HepG2 (cell line): ENCODE measurements at regions not wholly inside any gene's neighbourhood (a gene's known extent, or its start where the extent isn't known, plus 50 kb on each side); places are given as distances from the start of the nearest gene placed in this dataset.

Experiments
- ATAC-seq: fragments of 200-7000 bp; cut with Tn5 transposase; 3 replicates; pipeline ENCODE4 v1.9.1; 2020; ENCODE audit warnings: mild to moderate bottlenecking, moderate library complexity
- BruUV-seq: library from RNA; stranded (reverse); fragments of 400-500 nt; replicated peaks from 2 replicates; lab custom pipeline; 2021; lab: Mats Ljungman, UMichigan
- CTCF ChIA-PET: fragments of 300-600 bp; formaldehyde crosslinking; extraction: SDS; loops from one replicate; lab custom pipeline; 2021; ENCODE audit warnings: low total read pairs, inconsistent platforms, low intra/inter-chr PET ratio; lab: Yijun Ruan, JAX
- POLR2A ChIA-PET: fragments of 350-600 bp; sonication (Branson Sonifier 250); formaldehyde crosslinking; loops from one replicate; lab custom pipeline; 2020; ENCODE audit warnings: antibody characterized with exemption, inconsistent platforms; lab: Yijun Ruan, JAX
- DNase-seq: peaks from one replicate; pipeline ENCODE4 v3.0.0-alpha.2; 2015; ENCODE audit warnings: low spot score
- FAIRE-seq: peaks from 3 replicates; lab custom pipeline; 2011; peaks lifted over from hg19 to GRCh38; lab: Jason Lieb, UNC
- H2AFZ ChIP-seq: one replicate; pipeline ENCODE4 v1.6.1; 2011; ENCODE audit warnings: low read length, inconsistent platforms
- H3K27ac ChIP-seq: fragments of 300-600 bp; 3 replicates; pipeline ENCODE4 v1.8.0; 2011; ENCODE audit warnings: mixed run types, mild to moderate bottlenecking, mixed read lengths, low read length, inconsistent platforms; ENCODE audit not compliant: insufficient read depth; ENCODE audit errors: extremely low read length
- H3K27me3 ChIP-seq, 2 experiments: fragments of 200-600 bp in 1 of 2; 2 replicates in 1 of 2; 3 replicates in 1 of 2; pipeline versions ENCODE4 v1.6.0 to v1.8.0; 2011; ENCODE audit warnings: low read length in 2 of 2, mild to moderate bottlenecking in 2 of 2, moderate library complexity in 2 of 2, inconsistent platforms in 1 of 2; ENCODE audit not compliant: insufficient read depth in 2 of 2, control insufficient read depth in 1 of 2
- H3K36me3 ChIP-seq, 2 experiments: fragments of 200-600 bp in 1 of 2; replicated peaks in 1 of 2; 2 replicates in 1 of 2; 3 replicates in 1 of 2; pipeline versions ENCODE4 v1.5.1 to v1.8.0; 2011; ENCODE audit warnings: low read length in 2 of 2, inconsistent platforms in 1 of 2; ENCODE audit not compliant: insufficient read depth in 2 of 2, control insufficient read depth in 1 of 2
- H3K4me1 ChIP-seq: 2 replicates; pipeline ENCODE4 v1.5.1; 2012; ENCODE audit warnings: low read length, inconsistent platforms; ENCODE audit not compliant: insufficient read depth
- H3K4me2 ChIP-seq: 2 replicates; pipeline ENCODE4 v1.6.0; 2011; ENCODE audit warnings: low read depth, low read length, inconsistent platforms
- H3K4me3 ChIP-seq, 3 experiments: fragments of 200-600 bp in 1 of 3; sonication (generic), shearing (Covaris generic) in 1 of 3; replicated peaks in 1 of 3; 2 replicates each; pipeline ENCODE4 v1.5.1; 2011 to 2016; ENCODE audit warnings: low read length in 3 of 3, inconsistent platforms in 2 of 3, low read depth in 2 of 3, mild to moderate bottlenecking in 2 of 3, control low read depth in 1 of 3, mixed read lengths in 1 of 3; ENCODE audit not compliant: insufficient read depth in 1 of 3
- H3K79me2 ChIP-seq: one replicate; pipeline ENCODE4 v1.6.1; 2011; ENCODE audit warnings: low read length, inconsistent platforms; ENCODE audit not compliant: insufficient read depth
- H3K9ac ChIP-seq: 2 replicates; pipeline ENCODE4 v1.6.0; 2011; ENCODE audit warnings: mild to moderate bottlenecking, low read depth, low read length, inconsistent platforms; ENCODE audit not compliant: insufficient read depth
- H3K9me3 ChIP-seq: 2 replicates; pipeline ENCODE4 v1.5.1; 2012; ENCODE audit warnings: mild to moderate bottlenecking, low read length
- H4K20me1 ChIP-seq: 2 replicates; pipeline ENCODE4 v1.6.0; 2011; ENCODE audit warnings: inconsistent platforms, mild to moderate bottlenecking, low read length, moderate library complexity; ENCODE audit not compliant: insufficient read depth
- AFF4 ChIP-seq: sonication (generic); formaldehyde crosslinking; IDR thresholded peaks from 2 replicates; pipeline ENCODE4 v1.4.0; 2020; ENCODE audit warnings: missing genetic modification reagents
- CREB1 ChIP-seq, 2 experiments: fragments of 450-650 bp in 1 of 2; IDR thresholded peaks; 2 replicates each; pipeline ENCODE4 v1.6.1; 2016 to 2017; ENCODE audit warnings: control low read depth in 1 of 2, mild to moderate bottlenecking in 1 of 2, missing compliant biosample characterization in 1 of 2, missing genetic modification characterization in 1 of 2
- HNF4A ChIP-seq: sonication (generic); formaldehyde crosslinking; IDR thresholded peaks from 2 replicates; pipeline ENCODE4 v1.4.0; 2020; ENCODE audit warnings: missing genetic modification reagents
- KMT2A ChIP-seq: sonication (generic); formaldehyde crosslinking; IDR thresholded peaks from 2 replicates; pipeline ENCODE4 v1.4.0; 2020; ENCODE audit warnings: missing genetic modification reagents
- MAFF ChIP-seq: IDR thresholded peaks from 2 replicates; pipeline ENCODE4 v1.6.1; 2011; ENCODE audit warnings: low read depth, low read length, improper control_type of control experiment
- MAFK ChIP-seq, 2 experiments: IDR thresholded peaks in 1 of 2; conservative IDR thresholded peaks in 1 of 2; 2 replicates each; pipeline ENCODE4 v1.6.1; 2011; ENCODE audit warnings: improper control_type of control experiment in 2 of 2, low read length in 2 of 2
- MATR3 ChIP-seq: sonication (generic); formaldehyde crosslinking; IDR thresholded peaks from 2 replicates; pipeline ENCODE4 v1.4.0; 2020; ENCODE audit warnings: missing genetic modification reagents
- SP140L ChIP-seq: sonication (generic); formaldehyde crosslinking; IDR thresholded peaks from 2 replicates; pipeline ENCODE4 v1.4.0; 2020; ENCODE audit warnings: missing genetic modification reagents, borderline replicate concordance
- TIGD3 ChIP-seq: sonication (generic); formaldehyde crosslinking; IDR thresholded peaks from 2 replicates; pipeline ENCODE4 v1.5.1; 2020; ENCODE audit warnings: mild to moderate bottlenecking, missing genetic modification reagents, borderline replicate concordance
- ZNF180 ChIP-seq: sonication (generic); formaldehyde crosslinking; IDR thresholded peaks from 2 replicates; pipeline ENCODE4 v1.4.0; 2020; ENCODE audit warnings: low read depth, missing genetic modification reagents, borderline replicate concordance
- ZSCAN20 ChIP-seq: sonication (generic); formaldehyde crosslinking; IDR thresholded peaks from 2 replicates; pipeline ENCODE4 v1.4.0; 2020; ENCODE audit warnings: missing genetic modification reagents, mild to moderate bottlenecking, borderline replicate concordance
- ZXDC ChIP-seq: sonication (generic); formaldehyde crosslinking; IDR thresholded peaks from 2 replicates; pipeline ENCODE4 v1.5.0; 2020; ENCODE audit warnings: mild to moderate bottlenecking, missing genetic modification reagents
- WGBS: methylation state at CpG from one replicate; pipeline ENCODE4 v1.1.6; 2017; ENCODE audit warnings: low lambda C conversion rate; 5-methylcytosine and 5-hydroxymethylcytosine counted together
- in situ Hi-C: cut with HindIII; loops from 2 replicates; pipeline ENCODE4 v1.10.0; 2017; ENCODE audit warnings: low pct_unique_long_range_greater_than_20kb; ENCODE audit not compliant: extremely low pct_ligation_motif_present
- intact Hi-C: fragments of 100-400 bp; cut with micrococcal nuclease; formaldehyde crosslinking; loops from one replicate; pipeline ENCODE4 v1.10.0; 2022; ENCODE audit not compliant: unreplicated experiment

GRCh38 chr13:105426441-105426840 is 1109.0 kb downstream of the EFNB2 start:
- no peak for FAIRE-seq
- in situ Hi-C loops: no loop called here
- no peak overlapping the region for H3K27ac ChIP-seq

GRCh38 chr13:105414639-105415038 is 1120.8 kb downstream of the EFNB2 start:
- in situ Hi-C loops (loop anchor here (25.0 kb wide), 1 partner anchor 1123 kb away; the partner anchor contains the start of gene EFNB2), intact Hi-C loops (no loop called here)
- Histone ChIP-seq H3K27ac (no peak overlapping the region), H3K27me3 (no peaks in the 10 kb centered on the region), H3K4me1 (no peaks in the 10 kb centered on the region), H3K4me3 (no peak overlapping the region), H4K20me1 (no peaks in the 10 kb centered on the region), H3K36me3 (no peaks in the 10 kb centered on the region), H3K9me3 (peaks cover 25% of the 10 kb centered on the region; the same call in 1 of the 2 replicates), H3K9ac (no peak overlapping the region), H2AFZ (no peak overlapping the region), H3K79me2 (no peaks in the 10 kb centered on the region), H3K4me2 (no peak overlapping the region)
- ATAC-seq (no peak), FAIRE-seq (no peak), DNase-seq (no peak)
- ChIA-PET CTCF (no interaction called here), POLR2A (no interaction called here)
- BruUV-seq: no TSS peak
- WGBS: 10% methylated on average over 1 of the region's 1 CpG
- TF ChIP-seq ZXDC (CRISPR knock-in tag) (no peak), SP140L (CRISPR knock-in tag) (no peak), KMT2A (CRISPR knock-in tag) (no peak), HNF4A (CRISPR knock-in tag) (no peak), MATR3 (no peak), AFF4 (CRISPR knock-in tag) (no peak), ZNF180 (no peak), TIGD3 (CRISPR knock-in tag) (no peak), MAFK (conservative IDR thresholded peaks at IDR 0.05 in 1 of 2, IDR thresholded peaks at IDR 0.05 in 1 of 2; ENCODE audit: low read length in 2 of 2) (peak; percentile 34 to 80), MAFF (0 out of 2 replicates have a peak, but pooled peaks have one; percentile 46)

More at GRCh38 chr13:105426441-105426840, 1109.0 kb downstream of the EFNB2 start:
- 0 out of 2 replicates have a peak, but pooled peaks cover 13% of the 10 kb centered on the region for H3K9me3 ChIP-seq
- no peak for DNase-seq
- no TSS peak for BruUV-seq
- TF ChIP-seq CREB1 (IDR thresholded peaks at IDR 0.05) (0 out of 2 replicates have a peak, but pooled peaks have one; percentile 28), CREB1 (CRISPR knock-in tag; IDR thresholded peaks at IDR 0.05) (no peak), ZSCAN20 (CRISPR knock-in tag) (no peak)
- TF ChIP-seq, all 625 proteins: peak for 1
- intact Hi-C loops: no loop called here
- no peak overlapping the region for H2AFZ ChIP-seq
- ChIA-PET POLR2A (no interaction called here), CTCF (no interaction called here)
- H3K4me1 ChIP-seq: no peaks in the 10 kb centered on the region
- no peaks in the 10 kb centered on the region for H3K79me2 ChIP-seq
- 3% methylated on average over 5 of the region's 5 CpGs for whole genome bisulfite sequencing
- no peak overlapping the region for H3K4me3 ChIP-seq
- no peaks in the 10 kb centered on the region for H3K36me3 ChIP-seq
- no peaks in the 10 kb centered on the region for H4K20me1 ChIP-seq
- H3K4me2 ChIP-seq: no peak overlapping the region
- no peaks in the 10 kb centered on the region for H3K27me3 ChIP-seq
- ATAC-seq: no peak
- no peak overlapping the region for H3K9ac ChIP-seq
